D341Med (cell line): ENCODE measurements at regions not wholly inside any gene's neighbourhood (a gene's known extent, or its start where the extent isn't known, plus 50 kb on each side); places are given as distances from the start of the nearest gene placed in this dataset.
"Not testable (repeated sequence)": the region's sequence is repeated elsewhere in the genome, so short reads cannot be mapped to it uniquely, and the experiment has no call there.

Experiments used
- DNase-seq: peaks from one replicate; pipeline ENCODE4 v3.0.0; 2012; ENCODE audit warnings: low spot score

DNA sequence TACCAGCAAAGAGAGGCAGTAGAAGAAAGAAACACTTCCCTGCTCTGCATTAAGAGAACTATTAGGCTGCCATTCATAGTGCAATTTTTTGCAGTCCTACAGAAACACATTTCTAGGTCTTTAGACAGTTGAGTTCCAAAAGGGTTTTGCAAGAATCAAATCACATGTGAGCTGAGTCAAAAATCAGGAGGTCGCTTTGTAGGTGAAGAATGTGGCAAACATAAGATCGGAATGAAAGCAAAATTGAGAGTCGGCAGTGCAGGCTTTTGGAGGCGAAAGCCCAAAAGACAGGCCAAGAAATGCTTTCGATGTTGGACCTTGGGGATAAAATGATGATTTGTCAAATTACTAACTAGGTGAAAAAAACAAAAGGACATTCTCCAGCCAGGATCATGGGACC, 213.5 kb upstream of the NRIP1 start:
- DNase-seq = no peak

DNA sequence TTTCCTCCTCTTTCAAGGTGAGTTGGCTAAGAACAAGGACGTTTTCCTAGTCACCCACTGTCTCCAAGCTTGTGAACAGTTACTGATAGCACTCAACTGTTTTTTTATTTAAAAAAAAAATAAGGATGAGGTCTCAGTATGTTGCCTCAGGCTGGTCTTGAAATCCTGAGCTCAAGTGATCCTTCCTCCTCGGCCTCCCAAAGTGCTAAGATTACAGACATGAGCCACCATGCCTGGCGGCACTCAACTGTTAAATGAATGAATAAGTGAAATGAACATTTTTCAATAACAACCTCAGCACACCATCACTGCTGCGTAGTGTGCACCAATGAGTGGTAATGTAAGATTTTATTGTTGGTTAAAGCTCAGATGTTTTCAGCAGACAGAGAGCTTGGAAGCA, 214.1 kb upstream of the NRIP1 start:
- no peak for DNase-seq

DNA sequence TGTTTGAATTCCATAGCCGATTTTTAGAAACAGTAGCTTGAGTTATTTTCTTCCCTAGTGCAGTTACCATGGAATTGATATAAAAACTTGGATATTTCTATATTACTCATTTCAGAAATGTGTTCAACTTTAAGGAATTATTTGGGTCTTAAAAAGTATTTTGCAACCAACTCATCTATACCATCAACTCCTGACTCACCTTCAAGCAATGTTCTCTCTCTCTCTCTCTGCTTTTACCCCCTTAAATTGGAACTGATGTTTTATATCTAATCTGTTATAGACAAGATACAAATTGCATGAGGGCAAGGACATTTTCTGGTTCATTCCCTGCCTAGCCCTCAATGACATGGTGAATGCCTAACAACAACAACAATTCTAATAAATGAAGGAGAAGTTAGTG, 214.7 kb upstream of the NRIP1 start:
- no peak for DNase-seq

DNA sequence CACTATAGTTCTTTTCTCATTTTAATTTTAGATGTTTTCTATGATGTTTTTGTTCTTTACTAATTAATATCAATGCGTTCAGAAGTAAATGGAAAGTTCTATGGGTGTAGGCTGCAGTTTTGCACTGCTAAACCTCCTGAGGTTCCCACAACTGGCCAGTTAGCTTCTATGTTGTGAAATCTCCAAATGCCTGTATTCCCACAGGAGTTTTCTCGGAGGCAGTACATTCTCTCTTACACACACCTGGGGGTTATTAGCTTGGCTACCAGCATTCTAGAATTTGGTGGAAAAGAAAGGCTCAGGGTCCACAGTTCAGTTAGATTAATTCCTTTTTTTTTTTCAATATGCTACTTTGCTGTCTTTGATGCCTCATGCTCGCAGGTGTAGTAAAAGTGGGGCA, 216.9 kb upstream of the NRIP1 start:
- DNase-seq = no peak

DNA sequence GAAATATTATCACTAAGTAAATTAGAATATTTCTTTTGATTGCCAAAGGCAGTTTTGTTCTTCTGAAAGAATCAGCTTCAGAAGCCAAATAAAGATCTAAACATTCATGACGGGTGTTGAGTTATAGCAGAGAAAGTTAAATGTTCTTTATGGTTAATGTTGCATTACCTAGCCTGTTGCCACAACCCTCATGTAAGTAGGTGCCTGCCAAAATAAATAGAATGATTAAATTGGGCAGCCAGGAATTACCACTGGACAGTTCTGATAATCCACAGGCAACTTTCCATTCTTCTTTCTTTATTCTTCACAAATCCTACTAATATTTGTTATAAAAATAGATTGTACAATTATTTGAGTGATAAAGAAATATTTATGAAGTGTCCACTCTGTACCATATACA, 217.9 kb upstream of the NRIP1 start:
- no peak for DNase-seq

DNA sequence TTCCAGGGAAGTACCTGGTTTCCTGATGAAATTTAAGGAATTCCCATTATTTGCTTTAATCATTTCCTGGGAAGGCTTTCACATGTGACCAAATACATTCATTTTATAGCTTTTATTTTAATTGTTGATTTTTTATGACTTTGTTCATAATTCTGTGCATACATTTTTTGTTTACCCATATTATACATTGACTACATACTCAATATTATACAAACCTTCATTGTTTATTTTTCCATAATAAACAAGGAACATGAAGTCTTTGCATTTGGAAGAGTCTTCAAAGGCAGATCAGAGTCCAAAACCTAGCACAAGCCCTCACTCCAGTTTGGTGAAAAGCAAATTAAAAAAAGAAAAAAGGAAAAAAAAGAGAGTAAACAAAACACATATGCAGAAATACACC, 218.3 kb upstream of the NRIP1 start:
- DNase-seq = no peak

DNA sequence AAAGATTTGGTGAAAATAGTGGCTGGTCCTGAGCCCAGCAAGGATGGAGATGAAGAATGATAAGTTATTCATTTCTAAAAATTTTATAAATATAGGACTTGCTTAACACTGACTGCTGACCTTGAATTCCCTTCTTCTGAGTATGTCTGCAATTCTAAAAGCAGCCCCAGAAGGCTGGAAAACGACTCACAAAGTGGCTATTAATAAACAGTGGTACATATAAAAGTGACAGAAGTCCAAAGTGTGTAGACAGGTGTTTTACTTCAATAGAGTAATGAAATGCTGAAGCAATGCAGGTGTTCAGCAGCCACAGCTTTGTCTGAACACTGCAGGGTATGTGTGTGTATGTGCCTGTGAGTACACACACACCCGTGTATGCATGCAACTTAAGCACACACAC, 219.0 kb upstream of the NRIP1 start:
- no peak for DNase-seq

DNA sequence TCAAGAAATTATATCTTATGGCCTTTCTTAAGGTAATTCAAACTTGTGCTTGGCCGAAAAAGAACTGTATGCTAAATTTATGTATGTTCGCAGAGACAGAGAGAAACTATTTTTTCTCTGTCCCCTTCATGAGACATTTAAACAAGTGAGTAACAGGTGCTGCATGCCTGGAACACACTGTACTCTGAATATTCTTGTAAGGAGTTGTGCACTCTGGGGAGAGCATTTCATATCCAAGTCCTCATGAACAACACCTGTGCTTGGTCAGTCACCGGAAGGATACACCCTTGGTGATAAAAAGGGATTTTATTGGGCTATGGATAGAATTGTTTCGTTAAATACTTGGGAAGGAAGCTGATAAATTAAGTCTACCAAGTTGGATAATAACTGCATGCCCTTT, 220.8 kb upstream of the NRIP1 start:
- DNase-seq = no peak

DNA sequence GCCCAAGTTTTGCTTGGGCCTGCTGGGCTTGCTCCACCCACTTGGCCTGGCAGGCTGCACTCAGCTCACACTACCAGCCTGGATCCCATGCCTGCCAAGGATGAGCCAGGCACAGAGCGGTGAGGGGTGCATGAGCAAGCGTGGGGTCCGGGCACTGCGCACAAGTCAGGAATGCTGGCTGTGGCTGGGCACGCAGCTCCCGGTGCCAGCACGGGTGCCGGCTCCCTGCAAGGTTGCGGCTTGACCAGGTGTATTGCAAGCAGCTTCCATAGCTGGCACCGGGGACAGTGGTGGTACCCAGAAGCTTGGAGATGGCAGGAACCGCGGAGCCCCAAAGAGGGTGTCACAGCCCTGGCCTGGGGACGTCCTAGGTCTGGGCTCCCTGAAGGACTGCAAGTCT, 224.4 kb upstream of the NRIP1 start:
- no peak for DNase-seq

DNA sequence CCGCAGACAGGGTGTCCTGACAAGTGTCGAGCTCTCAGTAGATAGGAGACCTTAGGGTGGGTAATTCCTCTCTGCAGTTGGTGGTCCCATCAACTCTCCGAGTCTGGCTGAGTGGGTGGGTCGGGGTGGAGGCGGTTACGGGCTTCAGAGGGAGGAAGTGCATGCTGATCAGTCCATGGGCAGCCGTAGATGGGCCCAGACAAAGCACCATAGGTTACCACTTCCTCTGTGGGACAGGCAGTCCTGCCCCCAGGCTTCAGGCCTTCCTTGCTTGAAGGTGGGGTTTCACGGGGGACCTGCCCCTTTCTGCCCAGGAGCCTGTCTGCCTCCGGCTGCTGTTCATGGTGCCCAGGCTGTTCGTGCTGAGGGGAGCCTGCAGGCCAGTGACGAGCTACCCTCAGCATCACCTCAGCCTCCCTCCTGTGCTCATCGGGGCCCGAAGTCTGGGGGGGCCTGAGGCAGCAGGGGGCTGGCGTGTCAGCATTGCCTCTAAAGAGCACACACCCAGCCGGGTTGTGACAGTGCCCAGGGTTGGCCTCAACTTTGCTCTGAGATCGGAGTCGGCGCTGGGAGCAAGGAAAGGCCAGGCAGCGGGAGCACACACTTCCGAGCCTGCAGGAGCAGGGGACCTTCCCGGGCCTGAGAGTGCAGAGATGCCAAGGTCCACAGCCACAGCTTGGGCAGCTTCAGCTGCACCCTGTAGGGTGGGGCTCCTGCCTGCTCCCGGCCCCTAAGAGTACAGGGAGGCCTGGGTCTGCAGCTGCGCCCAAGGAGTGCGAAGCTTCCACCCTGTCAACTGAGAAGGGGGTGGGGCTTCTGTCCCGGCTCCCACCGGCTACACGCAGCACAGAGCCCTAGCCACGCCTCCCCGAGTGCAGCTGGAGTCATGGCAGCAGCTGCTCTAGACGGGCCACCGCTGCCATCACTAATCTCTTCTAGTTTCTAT, 225.4 kb upstream of the NRIP1 start:
- DNase-seq = no peak

DNA sequence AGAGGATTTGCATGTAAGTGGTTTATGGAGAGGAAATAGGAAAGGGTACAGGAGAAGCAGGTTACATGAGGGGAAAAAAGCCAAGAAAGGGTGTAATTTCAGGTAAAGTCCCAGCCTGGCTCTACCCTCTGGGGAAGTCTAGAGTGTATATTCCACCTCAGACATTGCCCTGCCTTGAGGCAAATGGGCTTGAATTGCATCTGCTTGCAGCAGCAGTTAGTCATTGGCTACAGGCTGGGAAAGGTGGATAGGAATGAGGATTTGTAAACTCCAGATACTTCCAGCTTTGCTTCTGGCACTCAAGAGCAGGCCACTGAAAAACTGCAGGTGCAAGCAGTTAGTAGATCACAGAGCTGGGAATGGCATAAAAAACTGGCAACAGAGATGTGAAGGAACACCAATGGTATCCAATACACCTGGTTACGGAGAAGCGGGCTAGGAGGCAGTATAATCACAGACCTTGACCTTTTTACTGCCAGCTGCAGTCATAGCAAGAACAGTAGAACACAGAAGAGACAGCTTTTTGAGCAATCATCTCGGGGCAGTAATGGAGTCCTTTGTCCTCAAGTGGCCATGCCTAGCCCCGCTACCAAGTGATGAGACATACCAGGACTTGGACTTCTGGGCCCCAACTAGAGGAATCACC, 226.9 kb upstream of the NRIP1 start:
- DNase-seq = no peak

DNA sequence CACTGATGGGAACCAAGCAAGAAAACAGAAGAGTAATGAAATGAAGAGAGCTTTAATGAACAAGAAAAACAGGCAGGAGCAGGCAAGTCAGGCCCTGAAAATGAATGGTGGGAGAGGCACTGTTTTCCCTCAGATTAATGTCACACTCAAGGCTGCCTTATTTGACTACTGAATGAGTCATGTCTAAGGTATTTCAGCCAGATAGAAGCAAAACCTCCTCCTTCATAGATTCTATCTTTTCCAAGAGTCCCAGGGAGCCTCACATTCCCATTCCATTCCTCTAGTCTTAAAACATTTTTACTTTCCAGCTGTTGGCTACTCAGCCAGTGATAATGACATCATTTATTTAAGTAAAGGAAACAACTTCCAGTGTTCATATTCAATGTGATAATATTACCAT, 228.4 kb upstream of the NRIP1 start:
- no peak for DNase-seq

DNA sequence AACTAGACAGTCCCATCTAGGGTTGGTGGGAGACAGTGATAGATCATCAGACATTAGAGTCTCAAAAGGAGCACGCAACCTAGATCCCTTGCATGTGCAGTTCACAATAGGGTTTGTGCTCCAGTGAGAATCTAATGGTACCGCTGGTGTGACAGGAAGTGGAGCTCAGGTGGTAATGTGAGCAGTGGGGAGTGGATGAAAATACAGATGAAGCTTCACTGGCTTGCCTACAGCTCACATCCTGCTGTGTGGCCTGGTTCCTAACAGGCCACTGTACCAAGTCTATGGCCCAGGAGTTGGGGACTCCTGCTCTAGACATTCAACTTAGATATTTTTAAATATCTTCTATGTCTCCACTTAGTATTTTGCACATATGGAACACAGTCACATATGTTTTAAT, 231.1 kb upstream of the NRIP1 start:
- no peak for DNase-seq

DNA sequence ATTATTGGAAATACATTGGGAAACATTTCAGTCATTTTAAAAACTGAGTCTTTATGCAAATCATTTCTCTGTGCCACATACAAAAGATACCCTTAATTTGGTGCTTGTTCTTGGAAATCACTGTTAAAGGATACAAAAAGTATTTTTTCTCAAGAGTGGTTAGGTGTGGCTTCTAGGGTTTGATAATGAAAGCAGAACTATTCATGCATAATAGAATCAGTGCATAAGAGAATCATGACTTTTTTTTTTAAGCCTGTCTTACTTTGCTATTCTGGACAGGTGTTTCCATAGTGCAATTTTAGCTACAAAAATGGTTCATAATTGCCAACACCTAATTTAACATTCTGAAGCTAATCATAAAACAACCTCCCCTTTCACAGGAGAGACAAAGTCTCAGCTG, 233.0 kb upstream of the NRIP1 start:
- no peak for DNase-seq

DNA sequence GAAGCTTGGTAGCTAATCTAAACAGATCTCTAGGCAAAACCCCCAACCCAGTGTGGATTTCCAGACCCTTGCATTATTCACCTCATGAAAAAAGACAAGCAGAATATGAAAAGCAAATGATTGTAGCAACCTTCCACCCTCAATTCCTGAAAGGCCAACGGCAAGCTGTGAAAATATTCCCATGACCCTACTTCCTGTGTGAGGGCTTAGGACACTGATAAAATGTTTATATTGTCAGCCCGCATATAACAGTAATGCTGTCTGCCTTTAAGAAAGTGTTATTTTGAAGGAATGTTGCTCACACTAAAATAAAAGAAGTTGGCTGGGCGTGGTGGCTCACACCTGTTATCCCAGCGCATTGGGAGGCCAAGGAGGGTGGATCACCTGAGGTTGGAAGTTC, 233.5 kb upstream of the NRIP1 start:
- no peak for DNase-seq

DNA sequence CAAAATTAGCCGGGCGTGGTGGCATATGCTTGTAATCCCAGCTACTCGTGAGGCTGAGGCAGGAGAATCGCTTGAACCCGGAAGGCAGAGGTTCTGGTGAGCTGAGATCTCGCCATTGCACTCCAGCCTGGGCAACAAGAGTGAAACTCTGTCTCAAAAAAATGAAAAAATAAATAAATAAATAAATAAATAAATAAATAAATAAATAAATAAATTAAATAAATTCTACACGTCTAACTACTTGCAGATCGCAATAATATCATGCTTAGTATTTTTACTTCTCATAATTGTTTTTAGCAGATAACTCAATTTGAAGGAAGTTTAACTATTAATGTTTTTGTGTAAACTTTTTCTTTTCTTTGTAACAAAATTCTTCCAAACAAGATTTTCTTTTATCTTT, 234.0 kb upstream of the NRIP1 start:
- DNase-seq = not testable (repeated sequence)

DNA sequence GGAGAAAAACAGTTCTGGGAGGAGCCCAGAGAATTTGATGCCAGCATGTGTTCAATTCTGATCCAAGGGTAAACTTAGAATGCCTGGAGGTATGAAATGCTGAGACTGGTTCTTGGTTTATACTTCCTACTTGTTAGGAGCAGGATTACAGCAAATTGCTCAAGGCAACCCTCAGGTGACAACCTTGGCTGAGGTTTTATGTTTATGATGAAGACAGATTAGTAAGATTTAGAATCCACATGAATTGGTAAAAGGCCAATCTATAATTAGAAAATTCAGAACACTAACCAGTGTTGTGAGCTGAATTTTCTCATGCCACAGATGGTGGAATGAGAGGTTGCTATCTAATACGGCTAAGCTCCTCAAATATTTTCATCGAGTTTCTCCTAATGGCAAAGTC, 235.3 kb upstream of the NRIP1 start:
- DNase-seq = no peak

DNA sequence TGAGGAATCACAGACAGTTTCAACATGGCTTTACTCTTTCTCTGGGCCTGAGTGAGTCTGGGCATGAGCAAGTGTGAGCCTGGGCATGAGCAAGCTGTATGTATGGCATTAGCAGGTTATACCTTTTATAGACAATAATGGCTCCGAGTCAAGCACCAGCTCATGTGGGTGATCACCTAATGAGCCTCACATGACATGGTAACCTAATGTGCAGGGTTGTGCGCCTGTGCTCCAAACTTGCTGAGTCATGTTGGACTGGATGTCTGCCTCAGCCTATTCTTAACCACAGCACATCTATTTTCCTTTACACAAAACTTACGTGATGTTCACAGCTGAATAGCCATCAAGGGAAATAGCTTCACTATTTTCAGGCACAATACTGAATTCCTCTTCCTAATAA, 236.2 kb upstream of the NRIP1 start:
- DNase-seq = no peak

DNA sequence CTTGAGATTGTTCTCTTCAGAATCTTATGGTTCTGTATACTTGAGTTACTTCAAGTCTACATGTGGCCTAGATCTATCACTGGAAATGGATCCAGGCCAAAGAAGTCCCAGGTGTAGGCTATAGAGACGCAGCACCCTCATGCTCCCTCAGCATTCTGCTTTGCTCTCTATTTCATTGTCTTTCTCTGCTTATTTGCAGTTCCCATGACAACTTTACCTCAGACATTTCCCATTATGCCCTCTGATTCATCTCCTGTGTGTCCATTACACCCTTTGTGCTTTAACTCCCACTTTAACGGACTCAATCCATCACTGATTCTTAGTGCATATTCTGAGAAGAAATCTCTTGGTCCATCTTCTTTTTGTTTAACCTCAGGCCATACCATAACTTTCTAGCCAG, 236.9 kb upstream of the NRIP1 start:
- DNase-seq = no peak

DNA sequence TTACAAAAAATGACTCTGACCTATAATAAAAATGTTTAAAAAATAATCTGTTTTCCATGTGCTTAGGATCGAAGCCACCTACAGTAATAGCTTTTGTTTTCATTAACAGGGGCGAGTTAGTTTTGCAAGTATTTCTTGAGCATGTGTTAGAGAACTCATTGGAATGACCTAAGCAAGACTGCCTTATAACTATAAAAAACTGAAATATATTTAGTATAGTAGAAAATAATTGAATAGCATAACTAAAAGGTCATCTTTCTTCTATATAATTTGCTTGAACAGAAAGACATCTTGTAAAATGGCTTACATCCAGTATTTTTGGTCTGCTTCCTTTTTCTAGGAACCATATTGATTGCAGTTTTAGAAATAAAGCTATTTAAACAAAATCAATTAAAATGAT, 241.5 kb upstream of the NRIP1 start:
- no peak for DNase-seq

DNA sequence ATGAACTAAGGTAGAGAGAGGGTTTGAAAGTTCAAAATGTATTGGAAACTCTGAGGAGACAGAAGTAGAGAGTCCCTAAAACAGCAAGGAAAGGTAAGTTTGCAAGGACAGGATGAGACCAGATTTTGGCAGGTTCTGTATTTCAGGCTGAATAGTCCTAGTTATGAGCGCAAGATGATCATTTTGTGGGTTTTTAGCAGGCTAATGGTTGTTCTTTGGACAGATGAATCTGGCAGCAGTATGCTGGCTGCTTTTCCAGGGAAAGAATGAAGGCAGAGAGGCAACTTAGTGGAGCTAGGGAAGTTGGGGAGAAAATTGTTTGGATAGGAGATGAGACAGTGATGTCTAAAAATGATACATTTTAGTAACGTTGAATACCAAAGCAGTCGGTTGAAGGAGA, 243.5 kb upstream of the NRIP1 start:
- no peak for DNase-seq

DNA sequence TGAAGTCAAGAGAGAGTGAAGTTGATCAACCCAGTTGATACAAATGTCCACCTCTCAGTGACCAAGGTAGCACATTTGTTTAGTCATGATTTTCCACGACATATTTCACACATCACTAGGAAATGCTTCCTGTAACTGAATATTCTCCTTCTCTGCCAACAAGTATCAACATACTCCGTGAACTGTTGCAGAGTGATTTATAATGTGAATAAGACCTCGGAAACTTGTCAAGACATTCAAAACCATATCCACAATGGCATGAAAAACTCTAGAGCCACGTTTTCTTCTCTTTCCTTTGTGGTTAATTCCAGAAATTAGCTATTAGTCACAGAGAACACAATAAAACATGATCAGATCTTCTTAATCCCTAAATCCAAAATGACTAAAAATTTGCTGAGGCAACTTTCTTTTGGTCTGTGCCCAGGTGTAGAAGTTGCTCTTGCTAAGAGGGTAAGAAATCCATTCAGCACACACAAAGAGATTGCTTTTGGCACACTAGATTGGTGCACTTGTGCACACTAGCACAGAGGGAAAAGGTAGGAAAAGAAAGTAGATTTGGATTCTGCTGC, 244.3 kb upstream of the NRIP1 start:
- DNase-seq = no peak

DNA sequence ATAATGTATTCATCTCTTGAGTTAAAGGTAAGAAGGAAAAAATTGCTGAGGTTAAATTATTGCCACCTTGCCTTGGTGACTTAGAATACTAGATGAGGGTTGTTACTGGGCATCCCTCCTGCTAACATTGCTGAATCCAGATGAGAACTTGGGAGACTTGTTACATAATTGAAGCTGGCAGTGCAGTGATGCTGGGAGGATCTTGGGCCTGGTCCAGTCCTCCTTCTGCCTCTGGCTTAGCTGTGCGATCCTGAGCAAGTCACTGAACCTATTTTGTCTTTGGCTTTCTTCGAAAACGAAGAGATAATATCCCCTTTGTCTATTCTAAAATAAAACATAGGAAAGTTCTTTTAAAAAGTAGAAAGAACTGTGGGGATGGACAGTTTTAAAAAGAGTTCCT, 244.9 kb upstream of the NRIP1 start:
- no peak for DNase-seq

DNA sequence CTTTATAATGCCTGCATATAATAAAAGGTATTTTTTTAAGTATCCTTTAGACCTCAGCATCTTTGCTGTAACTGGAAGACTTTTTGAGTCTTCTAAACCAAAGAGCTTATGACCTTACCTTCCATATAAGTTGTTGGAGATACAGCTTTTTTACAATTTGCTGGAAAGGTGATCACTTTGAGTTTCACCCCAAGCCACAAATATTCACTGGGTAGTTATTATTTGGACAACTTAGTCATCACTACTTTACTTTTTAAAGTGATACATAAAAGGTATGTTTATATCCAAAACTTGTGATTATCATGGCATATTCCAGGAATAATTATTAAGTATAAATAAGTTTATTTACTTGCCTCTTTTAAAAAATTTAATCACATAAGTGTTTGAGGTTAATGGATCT, 246.7 kb upstream of the NRIP1 start:
- DNase-seq = no peak
